Activated T-cell treated with anti-CD3 and anti-CD28 coated beads for 1 hour (primary cell): ENCODE measurements at regions not wholly inside any gene's neighbourhood (a gene's known extent, or its start where the extent isn't known, plus 50 kb on each side); places are given as distances from the start of the nearest gene placed in this dataset.

Experiments
- DNase-seq: peaks from one replicate; pipeline ENCODE4 v3.0.0-alpha.2; 2020; ENCODE audit warnings: low read depth

DNA sequence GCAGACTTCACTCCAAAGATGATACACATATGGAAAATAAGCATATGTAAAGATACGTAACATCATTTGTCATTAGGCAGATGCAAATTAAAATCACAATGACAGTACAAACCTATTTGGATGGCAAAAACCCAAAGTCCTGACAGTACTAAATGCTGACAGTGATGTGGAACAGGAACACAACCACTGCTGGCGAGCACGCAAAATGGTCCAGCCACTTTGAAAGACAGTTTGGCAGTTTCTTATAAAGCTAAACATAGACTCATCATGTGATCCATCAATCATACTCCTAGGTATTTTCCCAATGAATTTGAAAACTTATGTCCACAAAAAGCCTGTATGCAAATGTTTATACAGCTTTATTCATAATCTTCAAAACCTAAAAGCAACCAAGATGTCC, 200.7 kb downstream of the RAMP3 start:
- DNase-seq: no peak

DNA sequence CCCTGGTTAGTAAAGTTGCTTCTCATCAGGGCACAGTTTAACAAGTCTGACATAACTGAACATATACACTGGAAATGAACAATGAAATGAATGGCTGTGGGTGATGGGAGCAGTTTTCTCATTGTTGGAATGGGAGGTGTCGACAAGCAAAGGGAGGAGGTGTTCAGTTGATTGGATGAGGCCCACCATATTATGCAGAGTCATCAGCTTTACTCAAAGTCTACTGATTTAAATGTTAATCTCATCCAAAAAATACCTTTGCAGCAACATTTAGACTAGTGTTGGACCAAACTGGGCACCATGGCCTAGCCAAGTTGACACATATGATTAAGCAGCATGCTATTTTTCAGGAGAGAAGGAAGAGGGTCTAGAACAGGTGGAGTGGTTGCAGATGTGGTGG, 201.7 kb downstream of the RAMP3 start:
- DNase-seq: no peak

DNA sequence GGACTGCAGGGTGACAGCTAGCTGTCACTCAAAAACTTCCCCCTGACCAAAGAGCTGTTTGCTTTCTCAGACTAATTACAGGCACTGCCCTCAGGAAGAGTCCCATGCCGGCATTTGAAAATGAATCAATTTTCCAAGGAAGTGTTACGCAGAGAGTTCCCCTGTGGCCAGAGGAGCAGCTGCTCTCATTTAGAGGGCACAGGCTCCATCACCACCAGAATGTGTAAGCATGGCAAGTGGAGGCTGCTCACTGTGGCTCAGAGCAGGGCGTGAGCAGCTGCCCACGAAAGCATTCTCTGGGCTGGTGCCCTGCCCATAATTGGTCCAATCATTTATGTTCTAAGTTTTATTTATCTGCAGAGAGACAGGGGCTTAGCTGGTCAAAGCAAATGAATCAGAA, 202.2 kb downstream of the RAMP3 start:
- DNase-seq: no peak

DNA sequence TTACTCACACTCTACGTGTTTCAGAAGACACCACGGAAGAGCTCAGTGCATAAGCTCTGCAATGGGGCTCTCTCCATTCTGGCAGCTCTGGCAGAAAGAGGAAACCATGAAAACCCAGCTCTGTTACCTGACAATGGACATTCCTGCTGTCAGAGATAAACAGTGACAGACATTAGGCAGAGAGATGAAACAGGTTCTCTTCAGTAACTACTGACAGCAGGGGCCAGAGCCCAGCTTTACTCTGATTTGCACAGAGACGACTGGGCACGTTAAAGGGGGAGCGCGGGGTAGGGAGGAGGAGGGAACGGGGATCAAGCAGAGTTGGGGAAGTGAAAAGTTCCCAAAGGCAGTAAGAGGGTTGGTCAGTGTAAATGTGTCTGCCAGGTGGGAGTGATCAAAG, 206.1 kb downstream of the RAMP3 start:
- DNase-seq: no peak

DNA sequence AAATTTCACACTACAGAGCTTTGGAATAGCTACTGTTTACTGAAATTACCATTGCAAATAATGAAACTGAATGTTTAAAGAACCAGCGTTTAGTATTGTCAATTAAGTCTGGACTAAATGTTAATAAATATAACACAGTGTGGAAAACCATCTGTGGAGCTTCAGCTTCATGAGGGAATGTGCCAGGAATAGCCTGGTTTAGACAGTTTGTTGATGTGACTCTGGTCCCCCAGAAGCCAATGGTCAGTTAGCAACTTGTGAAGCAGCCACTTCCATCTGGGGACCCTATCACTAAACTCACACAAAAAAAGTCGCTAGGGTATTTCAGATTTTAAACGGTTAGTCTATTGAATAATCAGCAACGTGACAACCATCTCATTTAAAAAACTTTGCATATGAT, 207.8 kb downstream of the RAMP3 start:
- DNase-seq: no peak

DNA sequence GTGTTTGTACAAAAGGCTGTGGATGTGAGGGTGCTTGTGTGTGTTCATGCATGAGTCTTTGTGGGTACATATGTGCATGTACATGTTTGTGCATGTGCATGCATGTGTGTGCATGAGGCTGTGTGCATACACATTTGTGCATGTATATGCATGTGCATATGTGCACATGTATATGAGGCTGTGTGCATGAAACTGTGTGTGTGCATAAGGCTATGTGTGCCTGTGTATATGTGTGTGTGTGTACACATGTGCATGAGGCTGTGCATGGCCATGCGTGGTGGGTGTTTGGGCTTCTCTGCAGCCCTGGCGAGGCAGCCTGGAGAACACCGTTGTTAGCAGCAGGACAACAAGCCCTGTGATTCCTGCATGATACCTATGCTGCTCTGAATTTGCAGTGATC, 207.7 kb upstream of the ADCY1 start:
- DNase-seq: no peak

DNA sequence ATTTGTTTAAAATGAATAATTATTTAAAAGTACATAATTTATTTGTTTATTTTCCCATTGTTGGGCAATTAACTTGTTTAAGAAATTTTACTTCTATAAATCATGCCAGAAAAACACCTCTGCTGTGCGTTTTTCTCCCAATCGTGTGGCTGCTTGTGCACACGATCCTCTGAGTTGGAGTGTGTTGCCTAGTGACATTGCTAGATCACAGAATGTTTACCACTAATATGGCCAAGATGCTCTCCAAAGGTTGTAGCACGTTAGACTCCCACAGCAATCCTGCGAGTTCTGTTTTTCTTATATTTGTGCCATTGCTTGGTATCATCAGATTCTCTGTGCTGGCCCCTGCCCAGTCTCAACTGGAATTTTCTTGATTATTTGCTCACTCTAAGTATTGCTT, 207.1 kb upstream of the ADCY1 start:
- no peak for DNase-seq

DNA sequence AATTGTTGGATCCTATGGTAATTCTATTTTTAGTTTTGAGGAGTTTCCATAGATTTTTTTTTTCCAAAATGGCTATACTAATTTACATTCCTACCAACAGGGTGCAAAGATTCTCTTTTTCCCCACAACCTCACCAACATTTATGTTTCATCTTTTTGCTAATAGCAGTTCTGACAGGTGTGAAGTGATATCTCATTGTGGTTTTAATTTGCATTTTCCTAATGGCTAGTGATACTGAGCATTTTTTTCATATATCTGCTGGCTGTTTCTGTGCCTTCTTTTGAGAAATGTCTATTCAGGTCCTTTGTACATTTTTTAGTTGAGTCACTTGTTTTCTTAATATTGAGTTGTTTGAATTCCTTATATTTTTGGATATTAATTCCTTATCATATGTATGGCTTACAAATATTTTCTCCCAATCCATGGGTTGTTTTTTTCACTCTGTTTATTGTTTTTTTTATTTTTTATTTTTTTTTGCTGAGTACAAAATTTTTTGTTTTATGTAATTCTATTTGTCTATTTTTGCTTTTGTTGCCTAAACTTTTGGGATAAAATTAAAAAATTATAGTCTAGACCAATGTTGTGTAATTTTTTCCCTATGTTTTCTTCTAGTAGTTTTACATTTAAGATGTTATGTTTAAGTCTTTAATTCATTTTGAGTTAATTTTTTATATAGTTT, 205.9 kb upstream of the ADCY1 start:
- no peak for DNase-seq

DNA sequence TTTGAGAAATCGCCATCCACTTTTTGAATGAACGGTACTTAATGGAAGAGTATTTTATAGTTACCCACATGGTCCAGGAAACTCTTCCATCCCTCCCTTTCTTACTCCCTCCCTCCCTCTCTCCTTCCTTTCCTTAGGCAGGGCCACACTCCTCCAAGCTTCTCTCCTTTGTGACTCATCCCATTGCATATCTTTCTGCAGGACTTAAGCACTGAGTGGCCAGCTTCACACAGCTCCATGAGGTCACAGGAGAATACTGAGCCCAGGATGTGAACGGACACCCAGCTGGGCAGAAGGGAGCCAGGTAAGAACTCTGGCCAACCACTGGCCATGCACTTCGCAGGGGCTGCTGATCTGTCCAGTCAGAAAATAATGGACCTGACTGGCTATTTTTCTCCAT, 189.7 kb upstream of the ADCY1 start:
- DNase-seq: no peak

DNA sequence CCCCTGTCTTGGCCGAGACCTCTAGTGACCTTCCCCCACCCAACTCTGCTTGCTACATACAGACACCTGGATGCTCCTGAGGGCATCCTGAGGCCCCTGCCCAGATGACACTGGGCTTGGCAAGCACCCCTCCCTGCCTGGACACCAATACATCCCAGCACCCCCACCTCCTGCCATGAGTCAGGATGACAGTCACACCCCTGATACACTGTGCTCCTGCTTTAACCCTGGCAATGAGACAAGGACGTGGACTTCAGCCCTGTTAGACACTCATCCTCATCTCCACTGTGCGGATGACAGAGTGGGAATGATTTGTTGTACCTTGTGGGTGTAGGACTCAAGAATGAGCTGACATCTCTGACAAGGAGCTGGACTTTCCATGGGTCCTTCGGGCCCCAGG, 186.3 kb upstream of the ADCY1 start:
- no peak for DNase-seq

DNA sequence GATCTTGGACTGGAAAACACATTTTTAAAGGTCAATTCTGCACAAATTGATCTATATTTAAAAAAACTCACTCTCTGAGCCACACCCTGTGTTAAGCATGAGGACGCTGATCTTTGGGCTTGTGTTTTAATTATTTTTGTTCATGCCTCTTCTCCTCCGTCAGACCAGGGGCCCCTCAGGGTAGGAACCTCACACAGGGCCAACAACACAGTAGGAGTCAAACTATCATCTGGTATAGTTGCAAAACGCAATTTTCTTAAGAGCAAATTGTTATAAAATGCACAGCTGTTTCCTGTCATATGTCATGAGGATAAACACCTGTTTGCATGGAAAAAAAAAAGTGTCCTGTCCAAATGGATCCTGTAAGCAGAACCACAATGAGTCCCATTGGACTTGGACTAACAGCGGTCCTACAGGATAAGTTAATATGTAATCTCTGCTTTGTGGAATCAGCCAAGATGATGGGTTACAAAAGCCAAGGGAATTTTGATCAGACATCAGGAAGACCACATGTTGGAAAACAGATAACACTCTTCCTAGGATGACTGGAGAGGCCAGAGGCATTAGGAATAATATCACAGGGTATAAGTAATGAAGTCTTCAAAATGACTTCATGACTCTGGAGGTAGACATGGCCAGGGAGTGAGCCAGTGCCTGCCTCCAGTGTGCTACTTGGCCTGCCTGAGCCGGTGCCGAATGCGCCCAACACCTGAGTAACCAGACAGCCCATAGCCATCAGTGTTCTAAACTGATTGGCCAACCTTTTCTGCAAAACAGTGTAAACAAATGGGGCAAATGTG, 184.9 kb upstream of the ADCY1 start:
- no peak for DNase-seq

DNA sequence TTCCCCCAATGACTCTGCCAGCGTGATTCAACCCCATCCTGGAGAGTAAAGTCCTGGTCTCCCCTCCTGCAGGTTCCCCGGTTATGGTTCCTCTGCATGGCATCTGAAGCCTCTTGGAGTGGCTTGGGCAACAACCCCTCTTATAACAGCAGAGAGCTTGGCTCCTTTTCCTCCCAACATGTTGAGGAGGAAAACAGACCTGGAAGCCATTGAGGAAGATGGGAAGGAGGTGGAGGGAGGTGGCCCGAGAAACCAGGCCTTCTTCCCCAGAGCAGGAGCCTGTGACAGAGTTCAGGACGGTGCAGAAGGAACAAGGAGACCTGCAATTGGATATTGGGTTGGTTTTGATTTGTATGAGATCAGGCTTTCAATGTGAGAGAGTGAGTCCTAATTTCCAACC, 184.0 kb upstream of the ADCY1 start:
- no peak for DNase-seq

DNA sequence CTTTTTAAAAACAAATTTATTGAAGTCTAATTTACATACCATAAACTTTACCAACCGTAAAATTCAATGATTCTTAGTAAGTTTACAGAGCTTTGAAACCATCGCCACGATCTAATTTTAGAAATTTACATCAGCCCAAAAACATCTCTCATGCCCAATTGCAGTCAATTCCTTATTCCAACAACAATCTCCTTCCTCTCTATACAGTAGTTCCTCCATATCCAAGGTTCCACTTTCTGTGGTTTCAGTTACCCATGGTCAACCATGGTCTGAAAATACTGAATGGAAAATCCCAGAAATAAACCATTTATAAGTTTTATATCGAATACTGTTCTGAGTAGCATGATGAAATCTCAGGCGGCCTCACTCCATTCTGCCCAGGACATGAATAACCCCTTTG, 183.4 kb upstream of the ADCY1 start:
- DNase-seq: no peak

DNA sequence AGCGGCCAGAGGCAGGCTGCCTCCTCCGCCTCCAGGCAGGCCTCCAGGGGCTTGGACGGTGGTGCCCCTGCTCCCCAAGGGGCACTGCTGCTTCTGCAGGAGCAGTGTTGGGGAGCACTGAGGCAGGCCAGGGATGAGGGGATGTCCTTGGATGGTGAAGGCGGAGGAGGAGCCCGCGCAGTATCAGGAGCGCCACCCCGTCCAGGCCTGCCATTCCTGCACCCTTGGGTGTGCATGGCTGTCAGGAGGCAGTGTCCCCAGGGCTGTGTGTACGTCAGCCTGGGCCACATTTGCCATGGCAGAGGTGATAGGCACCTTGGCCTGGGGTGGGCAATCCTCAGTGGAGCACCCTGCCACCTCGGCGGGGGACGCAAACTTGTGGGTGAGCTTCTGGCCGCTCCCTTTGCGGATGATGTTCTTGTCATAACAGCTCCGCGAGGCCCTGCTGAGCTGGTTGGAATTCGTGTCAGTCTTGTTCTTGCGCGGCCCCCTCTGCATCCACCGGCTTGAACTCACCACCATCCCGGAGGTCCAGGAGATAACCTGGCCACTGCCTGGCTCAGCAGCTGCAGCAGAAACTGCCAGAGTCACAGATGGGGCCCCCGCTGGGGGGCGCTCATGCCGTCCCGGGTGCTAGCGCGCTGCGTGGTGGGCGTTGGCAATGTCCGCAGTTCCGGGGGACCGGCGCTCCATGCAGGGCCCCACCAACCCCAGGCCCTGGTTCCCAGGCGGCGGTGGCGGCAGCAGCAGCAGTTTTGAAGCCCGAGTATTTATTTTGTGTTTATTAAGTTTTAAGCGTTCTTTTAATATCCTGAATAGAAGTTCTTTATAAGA, 182.3 kb upstream of the ADCY1 start:
- no peak for DNase-seq

DNA sequence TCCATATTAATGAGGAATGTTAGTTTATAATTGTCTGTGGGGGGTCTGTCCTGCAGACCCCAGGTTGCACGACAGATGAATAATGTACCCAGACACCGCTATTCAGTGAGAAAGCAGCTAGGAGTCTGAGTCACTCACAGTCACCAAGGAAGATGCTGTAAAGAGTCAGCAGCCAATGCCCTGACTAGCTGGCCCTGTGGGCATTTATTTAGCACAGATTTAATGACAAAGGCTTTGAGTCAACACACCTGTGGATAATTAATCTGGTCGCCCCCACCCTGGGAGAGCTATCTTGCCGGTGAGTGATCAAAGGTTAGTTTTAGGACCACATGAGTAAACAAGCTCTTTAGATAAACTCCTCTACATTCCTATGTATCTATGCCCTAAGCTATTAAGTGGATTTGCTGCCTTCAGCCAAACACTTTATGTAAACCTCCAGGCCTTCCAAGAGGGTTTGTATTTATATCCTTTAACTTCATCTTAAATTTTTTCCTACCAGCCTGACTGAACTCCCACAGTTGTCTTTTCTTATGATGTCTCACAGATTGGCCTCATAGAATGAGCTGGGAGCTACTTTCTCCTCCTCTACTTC, 180.0 kb upstream of the ADCY1 start:
- DNase-seq: no peak

DNA sequence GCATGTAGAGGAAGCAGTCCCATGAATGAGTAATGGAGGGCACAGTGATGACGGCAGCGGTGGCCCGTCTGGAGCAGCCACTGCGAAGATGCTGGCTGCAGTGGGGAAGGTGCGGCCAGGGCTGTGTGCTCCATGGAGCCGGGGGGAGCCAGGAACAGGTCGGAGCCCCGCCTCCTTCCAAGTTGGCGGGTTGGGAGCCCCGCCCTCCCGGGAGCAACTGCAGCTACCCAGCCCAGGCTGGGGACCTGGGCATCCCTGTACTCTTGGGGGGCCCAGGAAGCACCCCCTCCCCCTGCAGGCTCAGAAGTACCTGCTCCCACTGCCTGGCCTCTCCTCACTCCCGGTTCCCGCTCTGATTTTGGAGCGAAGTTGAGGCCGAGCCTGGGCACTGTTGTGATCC, 175.1 kb upstream of the ADCY1 start:
- DNase-seq: no peak

DNA sequence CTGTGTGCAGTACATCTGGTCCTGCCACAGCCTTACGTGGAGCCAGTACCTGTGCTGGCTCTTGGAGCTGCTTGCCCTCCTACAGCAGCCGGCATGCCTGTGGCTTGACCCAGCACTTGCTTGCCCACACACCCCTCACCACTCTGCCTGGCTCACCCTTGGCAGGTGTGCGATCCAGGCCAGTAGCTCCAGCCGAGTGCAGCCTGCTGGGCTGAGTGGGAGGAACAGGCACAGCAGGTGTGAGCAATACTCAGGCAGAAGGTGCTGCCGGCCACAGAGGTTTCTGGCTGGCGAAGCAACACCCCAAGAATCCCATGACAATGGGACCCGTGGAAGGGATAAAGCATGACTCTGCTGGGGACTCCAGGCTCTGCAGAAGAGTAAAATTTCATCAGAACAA, 173.5 kb upstream of the ADCY1 start:
- DNase-seq: no peak

DNA sequence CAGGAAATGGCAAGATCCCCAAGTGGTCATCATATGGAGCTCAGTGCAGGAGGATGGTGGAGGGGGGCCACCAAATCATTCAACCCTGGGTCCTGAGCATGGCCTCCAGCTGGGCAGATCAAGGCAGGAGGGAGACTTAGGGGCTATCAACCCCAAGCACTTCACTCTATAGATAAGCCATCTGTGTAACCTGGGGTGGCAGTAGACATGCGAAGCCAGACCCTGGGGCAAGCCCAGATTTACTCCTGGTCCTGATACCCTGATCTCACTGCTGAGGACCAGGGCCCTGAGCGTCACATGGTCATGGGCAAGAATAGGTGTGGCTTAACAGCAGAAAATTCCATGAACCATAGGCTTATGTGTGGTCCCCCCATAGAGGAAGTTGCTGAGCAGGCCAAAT, 173.0 kb upstream of the ADCY1 start:
- no peak for DNase-seq

DNA sequence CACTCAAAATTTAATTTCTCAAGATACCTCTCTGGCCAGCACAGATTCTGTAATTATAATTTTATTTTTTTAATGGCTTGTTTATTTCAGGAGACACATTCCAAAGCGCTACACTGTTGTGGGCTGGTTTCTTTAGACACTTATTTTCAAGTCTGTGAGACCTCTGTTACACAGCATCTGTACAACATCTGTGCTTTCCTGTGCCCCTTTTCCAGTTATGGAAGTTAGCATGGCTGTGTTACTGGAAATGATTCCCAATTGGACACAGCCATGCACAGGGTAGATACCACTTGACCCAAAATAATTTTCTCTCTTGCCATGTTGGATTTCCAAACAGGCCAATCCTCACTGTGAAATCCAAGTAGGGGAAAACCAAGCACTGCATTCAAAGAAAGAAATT, 172.3 kb upstream of the ADCY1 start:
- DNase-seq: no peak

DNA sequence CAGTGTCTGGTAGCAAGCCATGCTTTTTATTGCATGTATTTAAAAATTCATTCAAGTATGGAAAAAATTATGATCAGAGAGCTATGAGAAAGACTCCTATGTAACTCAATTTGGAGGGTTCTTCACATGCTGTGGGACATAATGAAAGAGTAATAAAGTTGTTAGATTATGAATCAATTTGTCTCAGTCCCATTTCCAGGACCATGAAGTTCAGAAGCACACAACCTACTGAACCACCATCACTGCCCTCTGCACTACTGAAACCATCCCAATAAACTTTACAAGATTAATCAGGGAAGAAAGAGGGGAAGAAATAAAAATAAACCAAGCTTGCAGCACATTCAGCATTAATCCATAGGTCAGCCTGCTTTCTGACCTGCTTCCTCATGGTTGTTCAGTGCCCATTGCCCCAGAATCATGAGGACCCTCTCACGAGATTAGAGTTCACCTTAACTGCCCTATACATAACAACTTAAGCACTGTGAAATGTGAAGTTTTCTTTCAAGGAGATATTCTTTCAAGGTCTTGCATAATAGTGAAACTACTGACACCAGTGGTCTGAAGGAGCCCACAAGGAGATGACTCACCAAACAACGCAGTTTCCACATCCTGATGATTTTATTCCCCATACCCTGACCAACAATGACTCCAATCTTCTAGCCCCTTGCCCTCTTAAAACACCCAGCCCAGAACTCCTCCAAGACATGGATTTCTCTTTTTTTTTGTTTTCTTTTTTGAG, 171.5 kb upstream of the ADCY1 start:
- DNase-seq: no peak

DNA sequence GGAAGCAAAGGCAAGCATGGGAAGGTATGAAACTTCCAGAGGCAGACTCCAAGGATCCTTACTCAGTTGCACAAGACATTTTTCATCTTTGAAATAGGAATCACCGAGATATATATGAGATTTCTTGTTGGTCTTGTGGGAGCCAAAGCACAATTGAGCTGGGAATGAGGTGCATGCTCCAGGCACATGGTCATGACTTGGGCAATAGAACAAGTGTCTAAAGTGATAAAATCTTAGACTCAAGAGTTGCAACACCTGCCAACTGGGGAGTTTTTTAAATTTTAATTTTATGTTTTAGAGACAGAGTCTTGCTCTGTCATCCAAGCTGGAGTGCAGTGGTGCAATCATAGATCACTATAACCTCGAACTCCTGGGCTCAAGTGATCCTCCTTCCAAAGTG, 169.5 kb upstream of the ADCY1 start:
- no peak for DNase-seq
